Effector memory CD8-positive, alpha-beta T cell (primary cell): ENCODE measurements at regions not wholly inside any gene's neighbourhood (a gene's known extent, or its start where the extent isn't known, plus 50 kb on each side); places are given as distances from the start of the nearest gene placed in this dataset.

Experiments
- ATAC-seq: fragments of 150-1000 bp; cut with Tn5 transposase; replicated peaks from 2 replicates; pipeline ENCODE4 v1.10.0; 2021; ENCODE audit warnings: mild to moderate bottlenecking, moderate library complexity
- DNase-seq, 3 experiments: peaks; one replicate each; pipeline ENCODE4 v3.0.0; 2021
- H3K27ac Mint-ChIP-seq, 2 donors: one replicate each; pipeline ENCODE4 v1.8.0; 2022; ENCODE audit warnings: mild to moderate bottlenecking in 2 of 2, mixed read lengths in 2 of 2, moderate library complexity in 2 of 2
- H3K27me3 Mint-ChIP-seq, 2 donors: one replicate each; pipeline ENCODE4 v1.8.0; 2022; ENCODE audit warnings: mixed read lengths in 2 of 2
- H3K36me3 Mint-ChIP-seq: one replicate; pipeline ENCODE4 v1.8.0; 2022; ENCODE audit warnings: mild to moderate bottlenecking, moderate library complexity, mixed read lengths; ENCODE audit not compliant: insufficient read depth
- H3K4me1 Mint-ChIP-seq, 2 donors: one replicate each; pipeline ENCODE4 v1.8.0; 2022; ENCODE audit warnings: low read depth in 2 of 2, mixed read lengths in 2 of 2
- H3K4me3 Mint-ChIP-seq, 2 donors: one replicate each; pipeline ENCODE4 v1.8.0; 2022; ENCODE audit warnings: mild to moderate bottlenecking in 2 of 2, mixed read lengths in 2 of 2, moderate library complexity in 2 of 2
- H3K9me3 Mint-ChIP-seq, 2 donors: one replicate each; pipeline ENCODE4 v1.8.0; 2022; ENCODE audit warnings: mixed read lengths in 2 of 2

GRCh38 chr10:93154531-93154930 is 80.8 kb downstream of the CYP26A1 start:
- H3K27me3 Mint-ChIP-seq = peaks cover 0 to 23% of the 10 kb centered on the region in 2 donors
- no peak overlapping the region for H3K27ac Mint-ChIP-seq
- ATAC-seq (no peak), DNase-seq (no peak)
- H3K4me1 Mint-ChIP-seq = peaks cover 0 to 10% of the 10 kb centered on the region in 2 donors
- peaks cover 0 to 6% of the 10 kb centered on the region in 2 donors for H3K9me3 Mint-ChIP-seq
- no peak overlapping the region for H3K4me3 Mint-ChIP-seq
- H3K36me3 Mint-ChIP-seq = no peaks in the 10 kb centered on the region

- Mint-ChIP-seq H3K9me3 (peaks cover 4 to 6% of the 10 kb centered on the region in 2 donors), H3K27me3 (peaks cover 8 to 10% of the 10 kb centered on the region in 2 donors), H3K4me3 (no peak overlapping the region), H3K4me1 (no peaks in the 10 kb centered on the region), H3K36me3 (no peaks in the 10 kb centered on the region), H3K27ac (no peak overlapping the region)
- no peak for ATAC-seq
- DNase-seq = no peak
These were observed 86.4 kb downstream of the CYP26A1 start for GRCh38 chr10:93160140-93160539.

- no peaks in the 10 kb centered on the region for H3K4me1 Mint-ChIP-seq
- H3K4me3 Mint-ChIP-seq = no peak overlapping the region
- peaks cover 4 to 6% of the 10 kb centered on the region in 2 donors for H3K9me3 Mint-ChIP-seq
- DNase-seq (no peak), ATAC-seq (no peak)
- H3K36me3 Mint-ChIP-seq = no peaks in the 10 kb centered on the region
- no peak overlapping the region for H3K27ac Mint-ChIP-seq
- H3K27me3 Mint-ChIP-seq = peaks cover 10 to 14% of the 10 kb centered on the region in 2 donors
These were observed 87.1 kb downstream of the CYP26A1 start for GRCh38 chr10:93160829-93161228.

- no peaks in the 10 kb centered on the region for H3K36me3 Mint-ChIP-seq
- H3K4me1 Mint-ChIP-seq = no peaks in the 10 kb centered on the region
- H3K4me3 Mint-ChIP-seq = no peak overlapping the region
- H3K27me3 Mint-ChIP-seq = peaks cover 29 to 39% of the 10 kb centered on the region in 2 donors
- DNase-seq = no peak
- H3K9me3 Mint-ChIP-seq = peaks cover 7% of the 10 kb centered on the region in 2 donors
- no peak overlapping the region for H3K27ac Mint-ChIP-seq
- no peak for ATAC-seq
These were observed 91.7 kb downstream of the CYP26A1 start for GRCh38 chr10:93165367-93165766.

GRCh38 chr10:93166134-93166533 is 92.4 kb downstream of the CYP26A1 start:
- Mint-ChIP-seq H3K4me3 (no peak overlapping the region), H3K27ac (no peak overlapping the region), H3K36me3 (no peaks in the 10 kb centered on the region), H3K27me3 (peaks cover 29 to 39% of the 10 kb centered on the region in 2 donors), H3K9me3 (peaks cover 7 to 11% of the 10 kb centered on the region in 2 donors), H3K4me1 (no peaks in the 10 kb centered on the region)
- ATAC-seq (no peak), DNase-seq (no peak)

GRCh38 chr10:93171837-93172236 is 98.1 kb downstream of the CYP26A1 start:
- ATAC-seq = no peak
- no peak overlapping the region for H3K4me3 Mint-ChIP-seq
- peaks cover 3 to 11% of the 10 kb centered on the region in 2 donors for H3K9me3 Mint-ChIP-seq
- DNase-seq = no peak
- peaks cover 14 to 15% of the 10 kb centered on the region in 2 donors for H3K27me3 Mint-ChIP-seq
- H3K36me3 Mint-ChIP-seq = peaks cover 3% of the 10 kb centered on the region
- no peaks in the 10 kb centered on the region for H3K4me1 Mint-ChIP-seq
- H3K27ac Mint-ChIP-seq = no peak overlapping the region

- ATAC-seq (no peak), DNase-seq (no peak)
- H3K36me3 Mint-ChIP-seq = peaks cover 3% of the 10 kb centered on the region
- H3K4me3 Mint-ChIP-seq = no peak overlapping the region
- no peaks in the 10 kb centered on the region for H3K4me1 Mint-ChIP-seq
- H3K9me3 Mint-ChIP-seq = peaks cover 0 to 11% of the 10 kb centered on the region in 2 donors
- H3K27me3 Mint-ChIP-seq = peaks cover 0 to 5% of the 10 kb centered on the region in 2 donors
- H3K27ac Mint-ChIP-seq = no peak overlapping the region
These were observed 100.5 kb downstream of the CYP26A1 start for GRCh38 chr10:93173967-93174845.

- ATAC-seq = no peak
These were observed 101.8 kb downstream of the CYP26A1 start for GRCh38 chr10:93175490-93175889.

GRCh38 chr10:93177511-93177910 is 103.8 kb downstream of the CYP26A1 start:
- Mint-ChIP-seq H3K9me3 (no peaks in the 10 kb centered on the region), H3K27me3 (peaks cover 0 to 5% of the 10 kb centered on the region in 2 donors), H3K27ac (no peak overlapping the region), H3K4me1 (no peaks in the 10 kb centered on the region), H3K4me3 (no peak overlapping the region), H3K36me3 (no peaks in the 10 kb centered on the region)
- DNase-seq (no peak), ATAC-seq (no peak)

More at GRCh38 chr10:93175490-93175889, 101.8 kb downstream of the CYP26A1 start:
- no peak for DNase-seq
- Mint-ChIP-seq H3K27me3 (peaks cover 0 to 5% of the 10 kb centered on the region in 2 donors), H3K36me3 (peaks cover 3% of the 10 kb centered on the region), H3K27ac (no peak overlapping the region), H3K4me3 (no peak overlapping the region), H3K4me1 (no peaks in the 10 kb centered on the region), H3K9me3 (peaks cover 0 to 3% of the 10 kb centered on the region in 2 donors)

- H3K4me1 Mint-ChIP-seq = no peaks in the 10 kb centered on the region
- H3K27me3 Mint-ChIP-seq = peaks cover 0 to 5% of the 10 kb centered on the region in 2 donors
- no peak for ATAC-seq
- no peak for DNase-seq
- no peak overlapping the region for H3K4me3 Mint-ChIP-seq
- H3K36me3 Mint-ChIP-seq = no peaks in the 10 kb centered on the region
- no peak overlapping the region for H3K27ac Mint-ChIP-seq
- H3K9me3 Mint-ChIP-seq = no peaks in the 10 kb centered on the region
These were observed 104.5 kb downstream of the CYP26A1 start for GRCh38 chr10:93178226-93178625.

- no peak for DNase-seq
- H3K27me3 Mint-ChIP-seq = peaks cover 7 to 10% of the 10 kb centered on the region in 2 donors
- no peak overlapping the region for H3K27ac Mint-ChIP-seq
- no peaks in the 10 kb centered on the region for H3K4me1 Mint-ChIP-seq
- no peaks in the 10 kb centered on the region for H3K9me3 Mint-ChIP-seq
- no peak overlapping the region for H3K4me3 Mint-ChIP-seq
- no peak for ATAC-seq
- no peaks in the 10 kb centered on the region for H3K36me3 Mint-ChIP-seq
These were observed 106.8 kb downstream of the CYP26A1 start for GRCh38 chr10:93180482-93180931.

- no peak for ATAC-seq
- no peak for DNase-seq
- peaks cover 9 to 13% of the 10 kb centered on the region in 2 donors for H3K27me3 Mint-ChIP-seq
- H3K9me3 Mint-ChIP-seq = no peaks in the 10 kb centered on the region
- no peaks in the 10 kb centered on the region for H3K4me1 Mint-ChIP-seq
- no peaks in the 10 kb centered on the region for H3K36me3 Mint-ChIP-seq
- no peak overlapping the region for H3K27ac Mint-ChIP-seq
- no peak overlapping the region for H3K4me3 Mint-ChIP-seq
These were observed 107.8 kb downstream of the CYP26A1 start for GRCh38 chr10:93181271-93182048.

- no peak overlapping the region for H3K27ac Mint-ChIP-seq
- ATAC-seq = no peak
These were observed 108.3 kb downstream of the CYP26A1 start for GRCh38 chr10:93182049-93182327.

More at GRCh38 chr10:93182049-93182327, 108.3 kb downstream of the CYP26A1 start:
- no peak overlapping the region for H3K4me3 Mint-ChIP-seq
- H3K27me3 Mint-ChIP-seq = peaks cover 9 to 13% of the 10 kb centered on the region in 2 donors
- no peak for DNase-seq
- H3K4me1 Mint-ChIP-seq = no peaks in the 10 kb centered on the region
- no peaks in the 10 kb centered on the region for H3K36me3 Mint-ChIP-seq
- no peaks in the 10 kb centered on the region for H3K9me3 Mint-ChIP-seq
